Thymus (tissue), 11 donors: ENCODE measurements at regions not wholly inside any gene's neighbourhood (a gene's known extent, or its start where the extent isn't known, plus 50 kb on each side); places are given as distances from the start of the nearest gene placed in this dataset.

ENCODE experiments used
- DNase-seq, 9 donors: peaks; one replicate each; pipeline ENCODE4 v3.0.0-alpha.2; 2013; ENCODE audit warnings: low spot score in 9 of 9, low read depth in 6 of 9, missing footprints in 1 of 9
- H3K27ac ChIP-seq, 2 donors: one replicate each; pipeline ENCODE4 v1.5.1; 2013; ENCODE audit warnings: control low read depth in 1 of 2, low read depth in 1 of 2, low read length in 1 of 2, mild to moderate bottlenecking in 1 of 2, moderate library complexity in 1 of 2
- H3K27me3 ChIP-seq, 2 donors: one replicate each; pipeline ENCODE4 v1.5.1; 2013; ENCODE audit warnings: low read length in 1 of 2; ENCODE audit not compliant: control insufficient read depth in 2 of 2, insufficient read depth in 1 of 2
- H3K36me3 ChIP-seq, 2 donors: one replicate each; pipeline ENCODE4 v1.5.1; 2013; ENCODE audit warnings: low read length in 1 of 2, mild to moderate bottlenecking in 1 of 2, moderate library complexity in 1 of 2; ENCODE audit not compliant: control insufficient read depth in 2 of 2, insufficient read depth in 2 of 2
- H3K4me1 ChIP-seq, 2 donors: one replicate each; pipeline ENCODE4 v1.5.1; 2013; ENCODE audit warnings: low read length in 2 of 2; ENCODE audit not compliant: control insufficient read depth in 2 of 2, insufficient read depth in 2 of 2
- H3K4me3 ChIP-seq, 2 donors: one replicate each; pipeline ENCODE4 v1.5.1; 2013; ENCODE audit warnings: low read length in 2 of 2, control low read depth in 1 of 2, mild to moderate bottlenecking in 1 of 2
- H3K9me3 ChIP-seq, 2 donors: one replicate each; pipeline ENCODE4 v1.5.1; 2013; ENCODE audit warnings: low read length in 1 of 2, mild to moderate bottlenecking in 1 of 2; ENCODE audit not compliant: control insufficient read depth in 2 of 2, insufficient read depth in 1 of 2
- WGBS: extraction: QIAGEN DNeasy Blood & Tissue Kit; methylation state at CpG from one replicate; pipeline ENCODE4 v1.1.7; 2013; 5-methylcytosine and 5-hydroxymethylcytosine counted together
- donor health status: healthy.

DNA sequence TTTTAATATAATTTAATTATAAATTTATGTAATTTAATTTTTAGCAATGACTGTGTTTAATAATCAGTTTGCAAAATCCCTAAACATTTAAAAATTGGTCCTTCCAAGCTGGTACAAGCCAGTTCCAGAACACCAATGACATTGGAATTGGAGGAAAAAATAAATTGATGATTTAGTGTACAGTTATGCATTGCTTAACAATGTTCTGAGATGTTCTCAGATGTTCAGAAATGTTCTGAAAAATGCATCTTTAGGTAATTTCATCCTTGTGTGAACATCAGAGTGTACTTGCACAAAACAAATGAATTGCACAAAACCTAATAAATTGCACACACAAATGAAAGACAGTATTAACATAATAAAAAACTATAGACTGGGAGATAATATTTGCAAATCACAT is 95.2 kb downstream of the TRIB2 start:
- DNase-seq: no peak
- Histone ChIP-seq H3K27ac (no peak overlapping the region), H3K27me3 (no peaks in the 10 kb centered on the region), H3K36me3 (no peaks in the 10 kb centered on the region), H3K4me3 (no peak overlapping the region), H3K9me3 (no peaks in the 10 kb centered on the region), H3K4me1 (no peaks in the 10 kb centered on the region)

- DNase-seq: no peak
- Histone ChIP-seq H3K36me3 (no peaks in the 10 kb centered on the region), H3K27ac (no peak overlapping the region), H3K4me1 (no peaks in the 10 kb centered on the region), H3K9me3 (no peaks in the 10 kb centered on the region), H3K27me3 (no peaks in the 10 kb centered on the region), H3K4me3 (no peak overlapping the region)
Observed at GRCh38 chr2:12813166-12813565, 96.4 kb downstream of the TRIB2 start.

GRCh38 chr2:12816379-12817306 is 99.9 kb downstream of the TRIB2 start:
- H3K4me3 ChIP-seq: no peak overlapping the region
- no peaks in the 10 kb centered on the region for H3K9me3 ChIP-seq
- no peaks in the 10 kb centered on the region for H3K27me3 ChIP-seq
- no peaks in the 10 kb centered on the region for H3K4me1 ChIP-seq
- peak in 2 of 9 donors; percentile 3 to 10 for DNase-seq
- 91% methylated on average over 4 of the region's 4 CpGs for WGBS
- H3K36me3 ChIP-seq: no peaks in the 10 kb centered on the region
- H3K27ac ChIP-seq: no peak overlapping the region

DNA sequence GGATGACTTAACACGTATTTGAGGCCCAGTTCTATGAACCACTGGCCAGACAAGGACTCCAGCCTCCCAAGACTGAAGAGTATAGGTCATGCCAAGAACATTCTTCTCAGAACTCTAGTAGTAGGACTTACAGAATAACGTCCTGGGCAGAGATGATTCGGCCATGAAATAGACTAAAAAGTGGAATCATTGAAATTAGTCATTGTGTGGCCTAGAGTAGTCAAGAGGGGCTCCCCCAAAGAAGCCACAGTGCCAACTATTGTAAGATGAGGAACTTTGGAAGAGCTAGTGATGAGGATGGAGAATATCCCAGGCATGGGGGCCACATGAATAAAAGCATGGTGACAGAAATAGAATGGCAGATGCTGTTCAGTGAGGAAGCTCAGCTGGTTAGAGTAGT is 101.1 kb downstream of the TRIB2 start:
- Histone ChIP-seq H3K27me3 (no peaks in the 10 kb centered on the region), H3K27ac (no peak overlapping the region), H3K36me3 (no peaks in the 10 kb centered on the region), H3K4me1 (no peaks in the 10 kb centered on the region), H3K4me3 (no peak overlapping the region), H3K9me3 (no peaks in the 10 kb centered on the region)
- 95% methylated on average over 3 of the region's 3 CpGs for WGBS
- no peak for DNase-seq

- Histone ChIP-seq H3K27ac (peak overlapping the region in 1 of 2 donors; percentile 3), H3K9me3 (no peaks in the 10 kb centered on the region), H3K27me3 (no peaks in the 10 kb centered on the region), H3K36me3 (no peaks in the 10 kb centered on the region), H3K4me3 (no peak overlapping the region), H3K4me1 (no peaks in the 10 kb centered on the region)
- no peak for DNase-seq
- 96% methylated on average over 11 of the region's 11 CpGs for WGBS
Observed at GRCh38 chr2:12818416-12819102, 101.8 kb downstream of the TRIB2 start.

DNA sequence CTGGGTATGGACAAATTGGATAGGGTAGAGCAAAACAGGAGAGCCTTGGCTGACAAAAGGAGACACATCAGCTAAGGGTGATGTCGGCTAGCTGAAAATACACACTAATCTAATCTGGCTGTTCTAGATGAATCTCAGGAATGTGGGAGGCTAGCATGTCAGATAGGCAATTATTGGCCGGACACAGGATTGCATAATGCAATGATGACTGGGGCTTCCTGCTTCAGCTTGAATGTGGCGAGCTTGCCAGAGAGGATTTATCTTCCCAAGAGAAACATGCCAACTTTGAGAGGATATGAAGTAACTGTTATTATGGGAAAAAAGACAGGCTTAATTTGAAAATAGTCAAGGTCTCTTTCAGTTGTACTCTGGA is 102.4 kb downstream of the TRIB2 start:
- Histone ChIP-seq H3K9me3 (no peaks in the 10 kb centered on the region), H3K27me3 (peaks cover 0 to 3% of the 10 kb centered on the region in 2 donors), H3K36me3 (no peaks in the 10 kb centered on the region), H3K4me1 (no peaks in the 10 kb centered on the region), H3K4me3 (no peak overlapping the region), H3K27ac (no peak overlapping the region)
- no peak for DNase-seq
- 85% methylated on average over 3 of the region's 3 CpGs for WGBS

DNA sequence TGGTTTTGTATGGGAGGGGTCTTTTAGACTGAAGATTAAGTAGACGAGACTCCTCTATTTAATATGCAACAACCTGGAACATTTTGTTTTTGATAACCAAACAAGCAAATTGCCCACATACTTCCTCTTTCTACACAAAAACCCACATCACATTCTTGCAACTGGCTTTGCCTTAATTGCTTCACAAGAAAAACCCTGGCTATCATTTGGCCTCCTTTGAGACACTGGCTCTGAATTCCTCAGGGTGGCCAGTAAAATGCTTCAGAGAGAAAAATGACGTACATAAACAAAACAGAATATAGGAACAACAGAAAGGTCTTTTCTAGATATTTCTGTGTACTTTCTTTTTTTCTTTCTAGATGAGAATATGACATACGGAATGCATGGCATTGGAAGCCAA is 103.0 kb downstream of the TRIB2 start:
- H3K4me3 ChIP-seq: no peak overlapping the region
- peaks cover 0 to 6% of the 10 kb centered on the region in 2 donors for H3K27me3 ChIP-seq
- H3K4me1 ChIP-seq: no peaks in the 10 kb centered on the region
- H3K27ac ChIP-seq: no peak overlapping the region
- no peaks in the 10 kb centered on the region for H3K9me3 ChIP-seq
- no peak for DNase-seq
- 60% methylated on average over 3 of the region's 3 CpGs for WGBS
- H3K36me3 ChIP-seq: no peaks in the 10 kb centered on the region

- no peak for DNase-seq
- H3K4me1 ChIP-seq: no peaks in the 10 kb centered on the region
- WGBS: 100% methylated on average over 1 of the region's 1 CpG
Observed at GRCh38 chr2:12821656-12822055, 104.9 kb downstream of the TRIB2 start.

GRCh38 chr2:12824351-12824777 is 107.6 kb downstream of the TRIB2 start:
- no peak overlapping the region for H3K4me3 ChIP-seq
- peaks cover 0 to 9% of the 10 kb centered on the region in 2 donors for H3K27me3 ChIP-seq
- no peak overlapping the region for H3K27ac ChIP-seq
- no peaks in the 10 kb centered on the region for H3K9me3 ChIP-seq
- 98% methylated on average over 3 of the region's 3 CpGs for WGBS
- no peaks in the 10 kb centered on the region for H3K4me1 ChIP-seq
- no peak for DNase-seq
- no peaks in the 10 kb centered on the region for H3K36me3 ChIP-seq

More at GRCh38 chr2:12821656-12822055, 104.9 kb downstream of the TRIB2 start:
- Histone ChIP-seq H3K36me3 (no peaks in the 10 kb centered on the region), H3K9me3 (no peaks in the 10 kb centered on the region), H3K27me3 (peaks cover 0 to 7% of the 10 kb centered on the region in 2 donors), H3K27ac (no peak overlapping the region), H3K4me3 (no peak overlapping the region)
